GM21367 (cell line): ENCODE measurements at regions not wholly inside any gene's neighbourhood (a gene's known extent, or its start where the extent isn't known, plus 50 kb on each side); places are given as distances from the start of the nearest gene placed in this dataset.

ENCODE experiments used
- ATAC-seq: cut with Tn5 transposase; IDR thresholded peaks from one replicate; pipeline ENCODE4 v1.9.1; 2021; ENCODE audit not compliant: unreplicated experiment

DNA sequence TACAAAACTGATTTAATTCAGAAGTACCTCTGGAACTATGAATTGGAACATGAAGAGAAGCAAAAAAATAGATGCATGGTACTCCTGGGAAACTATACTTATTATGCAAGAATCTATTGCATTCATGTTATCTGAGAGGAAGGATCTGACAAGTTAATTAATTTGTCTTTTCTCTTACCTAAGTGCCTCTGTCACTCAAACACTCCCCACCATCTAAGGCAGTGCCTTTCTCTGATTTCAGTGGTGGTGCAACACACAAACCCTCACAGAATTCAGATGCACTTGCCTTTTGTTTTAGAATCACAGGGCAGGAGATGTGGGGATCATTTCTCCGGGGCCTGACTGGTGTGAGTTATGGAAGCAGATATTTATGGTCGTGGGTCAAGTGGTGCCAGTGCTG is 52.5 kb upstream of the C9orf72 start:
- no peak for ATAC-seq

DNA sequence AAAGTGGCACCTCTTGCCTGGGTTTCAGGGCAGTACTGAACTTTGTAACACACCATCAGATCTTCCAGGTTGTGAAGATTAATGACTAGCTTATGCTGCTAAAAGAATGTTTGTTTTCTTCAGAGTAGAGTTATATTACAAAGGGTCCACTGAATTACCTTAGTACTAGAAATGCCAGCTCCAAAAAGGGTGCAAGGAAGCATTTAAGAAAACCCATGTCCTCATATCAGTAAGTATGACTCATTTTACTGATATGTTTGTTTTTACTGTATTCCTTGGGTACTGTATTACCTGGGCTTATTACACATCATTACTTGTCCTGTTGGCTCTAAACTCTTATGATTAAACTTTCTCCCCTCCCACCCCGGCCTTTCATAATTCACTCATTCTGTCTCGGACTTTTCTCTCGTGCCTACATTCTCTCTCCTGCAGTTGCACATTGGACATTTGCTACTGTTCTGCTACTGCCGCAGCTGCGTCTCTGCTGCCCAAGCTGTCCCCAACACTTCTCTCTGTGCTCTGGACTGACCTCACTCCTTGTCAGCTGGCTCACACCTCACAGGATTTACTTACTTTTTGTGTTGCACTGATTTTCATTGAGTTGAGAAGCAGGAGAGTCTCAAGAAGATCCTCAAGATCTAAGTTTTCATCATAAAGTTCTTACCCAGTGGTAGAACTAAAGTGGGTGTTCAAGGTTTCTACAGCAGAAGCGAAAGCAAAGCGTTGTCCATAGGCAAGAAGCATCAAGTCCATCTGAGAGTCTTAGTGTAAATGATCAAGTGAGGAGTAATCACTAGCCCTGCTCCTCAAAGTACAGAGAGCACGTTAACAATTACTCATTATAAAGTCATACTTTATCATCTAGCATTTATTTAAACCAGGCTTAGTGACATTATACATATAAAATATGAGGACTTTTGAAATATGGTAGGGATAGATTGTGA is 53.2 kb upstream of the C9orf72 start:
- no peak for ATAC-seq

DNA sequence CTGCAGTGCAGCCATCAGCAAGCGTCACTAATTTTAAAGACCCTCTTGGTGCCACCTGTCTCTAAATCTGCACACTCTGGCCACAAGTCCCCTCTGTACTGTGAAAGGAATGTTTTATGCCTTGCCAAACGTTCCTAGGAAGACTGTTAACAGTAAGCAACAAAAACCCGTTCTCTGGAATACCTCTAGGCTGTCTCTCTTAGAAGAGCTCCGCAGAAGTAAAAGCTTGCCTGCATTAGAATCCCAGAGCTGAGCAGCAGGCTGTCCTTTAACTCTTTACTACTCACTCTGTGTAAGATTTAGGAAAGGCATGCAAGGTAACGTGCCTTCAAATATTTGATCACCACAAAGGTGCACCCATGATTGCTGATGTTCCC is 53.9 kb upstream of the C9orf72 start:
- no peak for ATAC-seq

DNA sequence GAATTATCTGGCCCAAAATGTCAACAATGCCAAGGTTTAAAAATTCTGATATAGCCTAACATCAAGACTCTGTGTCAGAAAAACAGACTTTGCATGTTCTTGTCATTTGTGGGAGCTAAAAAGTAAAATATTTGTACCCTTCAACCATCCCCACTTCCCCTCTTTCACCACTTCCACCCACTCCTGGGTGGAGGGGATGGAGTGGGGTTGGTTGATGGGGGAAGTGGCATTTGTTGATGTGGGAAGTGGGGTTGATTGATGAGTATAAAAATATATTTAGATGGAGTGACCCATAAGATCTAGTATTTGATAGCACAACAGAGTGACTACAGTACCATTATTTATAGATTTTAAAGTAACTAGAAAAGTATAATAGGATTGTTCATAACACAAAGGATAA is 55.0 kb upstream of the C9orf72 start:
- no peak for ATAC-seq

DNA sequence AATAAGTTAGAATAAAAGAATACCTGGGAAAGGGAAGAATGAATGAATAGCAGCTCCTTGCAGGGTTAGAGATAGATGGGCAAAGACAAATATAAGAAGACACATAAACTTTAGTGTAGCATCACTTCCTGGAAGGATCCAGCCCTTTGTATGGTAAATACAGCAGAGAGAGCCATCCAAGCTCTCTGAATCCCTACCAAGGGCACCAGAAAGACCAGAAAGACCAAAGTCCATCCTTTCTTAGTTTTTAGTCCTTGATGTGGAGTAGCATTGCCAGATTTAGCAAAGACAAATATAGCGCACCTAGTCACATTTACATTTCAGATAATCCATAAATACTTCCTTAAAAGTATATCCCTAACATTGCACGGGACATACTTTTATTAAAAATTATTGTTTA is 56.1 kb upstream of the C9orf72 start:
- no peak for ATAC-seq

DNA sequence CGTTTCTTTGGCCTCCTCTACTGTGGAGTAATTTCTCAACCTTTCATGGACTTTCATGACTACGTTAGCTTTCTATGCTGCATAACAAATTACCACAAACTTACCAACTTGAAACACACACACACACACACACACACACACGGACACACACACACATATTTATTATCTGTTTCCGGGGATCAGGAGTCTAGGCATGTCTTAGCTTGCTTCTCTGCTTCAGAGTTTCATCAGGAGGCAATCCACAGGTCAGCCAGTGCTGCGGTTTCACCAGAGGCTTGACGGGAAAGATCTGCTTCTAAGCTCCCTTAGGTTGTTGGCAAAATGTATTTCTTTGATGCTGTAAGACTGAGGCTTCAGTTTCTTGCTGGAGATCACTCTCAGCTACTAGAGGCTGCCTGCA is 59.0 kb upstream of the C9orf72 start:
- no peak for ATAC-seq

DNA sequence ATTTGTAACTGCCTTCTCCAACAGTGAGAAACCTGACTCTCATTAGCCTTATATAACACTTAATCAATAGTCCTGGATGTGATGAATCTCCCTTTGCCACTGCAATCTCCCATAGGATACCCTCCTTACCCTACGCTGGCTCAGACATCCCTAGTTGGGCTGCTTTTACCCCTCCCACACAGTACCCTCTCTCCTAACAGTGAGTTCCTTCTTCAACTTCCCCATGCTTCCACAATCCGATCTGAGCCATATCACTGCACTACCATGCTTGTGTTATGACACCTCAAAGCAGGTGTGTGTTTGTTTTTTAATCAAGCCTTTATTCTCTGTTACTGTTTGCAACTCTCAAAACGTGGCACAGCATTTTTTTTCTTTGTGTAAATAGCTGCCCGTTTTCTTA is 60.5 kb upstream of the C9orf72 start:
- no peak for ATAC-seq

DNA sequence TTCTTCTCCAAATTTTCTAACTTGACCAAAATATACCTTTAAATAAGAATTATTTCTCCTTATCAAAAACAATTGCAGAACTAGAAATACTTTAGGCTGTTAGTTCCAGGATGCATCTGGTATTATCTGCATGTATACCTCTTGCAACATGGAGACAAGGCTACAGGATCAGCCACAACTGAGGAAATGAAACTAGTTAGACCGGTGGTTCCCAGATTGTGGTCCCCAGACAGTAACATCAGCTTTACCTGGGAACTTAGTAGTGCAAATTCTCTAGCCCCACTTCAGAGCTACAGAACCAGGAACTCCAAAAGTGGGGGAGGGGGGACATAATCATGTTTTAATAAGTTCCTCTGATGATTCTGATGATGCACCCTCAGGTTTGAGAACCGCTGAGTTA is 61.6 kb upstream of the C9orf72 start:
- ATAC-seq: peak; percentile 47

DNA sequence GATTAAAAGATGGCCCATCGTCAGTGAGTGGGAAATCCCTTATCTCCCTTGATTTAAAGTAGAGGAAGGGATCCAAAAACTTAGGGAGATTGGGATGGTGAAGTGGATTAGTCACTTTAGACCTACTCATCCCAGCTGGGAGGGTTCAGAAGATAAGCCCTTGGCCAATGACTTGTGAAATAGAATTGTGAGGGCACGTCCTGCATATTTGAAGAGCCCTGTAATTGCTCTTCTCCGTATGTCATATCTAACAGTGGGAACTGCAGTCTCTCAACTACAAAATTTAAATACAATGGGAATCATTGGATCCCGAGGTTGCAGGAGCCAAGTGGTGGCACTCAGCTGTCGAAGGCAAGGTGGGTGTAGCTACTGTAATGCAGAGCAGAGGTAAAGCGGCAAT is 65.4 kb upstream of the C9orf72 start:
- ATAC-seq: no peak

DNA sequence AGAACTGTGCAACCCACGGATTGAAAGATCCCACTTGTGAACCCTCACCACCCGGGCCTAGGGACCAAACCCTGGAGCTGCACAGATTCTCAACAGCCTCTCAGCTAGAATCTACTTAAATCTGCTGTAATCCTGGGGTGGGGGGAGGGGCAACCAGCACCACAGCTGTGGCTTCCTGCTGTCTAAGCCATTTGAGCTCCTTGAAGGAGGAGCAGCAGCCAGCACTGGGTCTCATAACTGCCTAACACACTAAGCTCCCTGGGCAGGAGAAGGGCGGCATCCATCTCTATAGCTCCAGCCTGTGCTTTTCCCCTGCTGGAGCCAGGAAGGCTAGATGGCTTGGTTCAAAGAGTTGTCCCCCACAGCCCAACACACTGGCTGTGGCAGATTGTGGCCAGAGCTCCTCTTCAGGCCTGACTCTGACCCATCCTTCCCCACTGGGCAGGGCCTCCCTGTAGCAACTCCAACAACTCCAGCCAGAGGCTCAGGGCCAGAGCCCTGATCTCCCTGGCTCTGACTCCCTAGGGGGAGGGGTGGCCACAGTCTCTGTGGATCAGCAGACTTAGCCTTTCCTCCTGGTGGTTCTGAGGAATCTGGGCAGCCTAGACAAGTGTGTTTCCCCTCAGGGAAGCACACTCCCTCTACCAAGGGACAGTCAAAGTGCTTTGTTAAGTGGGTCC is 72.0 kb upstream of the C9orf72 start:
- ATAC-seq: no peak

DNA sequence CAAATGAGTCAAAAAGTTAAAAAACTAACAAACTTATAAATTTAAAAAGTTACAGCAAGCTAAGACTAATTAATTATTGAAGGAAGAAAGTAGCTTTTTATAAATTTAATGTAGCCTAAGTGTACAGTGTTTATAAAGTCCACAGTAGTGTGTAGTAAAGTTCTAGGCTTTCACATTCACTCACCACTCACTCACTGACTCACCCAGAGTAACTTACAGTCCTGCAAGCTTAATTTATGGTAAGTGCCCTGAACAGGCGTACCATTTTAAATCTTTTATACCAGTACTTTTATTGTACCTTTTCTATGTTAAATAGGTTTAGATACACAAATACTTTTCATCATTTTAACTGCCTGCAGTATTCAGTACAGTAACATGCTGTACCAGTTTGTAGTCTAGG is 80.0 kb upstream of the C9orf72 start:
- ATAC-seq: no peak

DNA sequence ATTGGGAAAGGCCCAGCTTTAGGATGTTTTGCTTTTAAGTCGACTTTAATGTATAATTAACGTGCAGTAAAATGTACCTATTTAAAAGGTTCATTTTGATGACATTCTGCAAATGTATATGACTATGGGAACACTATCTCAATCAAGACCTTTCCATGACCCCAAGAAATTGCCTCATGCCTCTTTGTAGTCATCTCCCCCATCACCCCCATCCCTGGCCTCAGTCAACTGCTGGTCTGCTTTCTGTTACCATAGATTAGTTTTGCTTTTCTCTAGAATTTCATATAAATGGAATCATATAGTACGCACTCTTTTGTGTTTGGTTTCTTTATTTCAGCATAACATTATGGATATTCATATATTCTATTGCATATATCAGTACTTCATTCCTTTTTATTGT is 80.7 kb upstream of the C9orf72 start:
- ATAC-seq: no peak

DNA sequence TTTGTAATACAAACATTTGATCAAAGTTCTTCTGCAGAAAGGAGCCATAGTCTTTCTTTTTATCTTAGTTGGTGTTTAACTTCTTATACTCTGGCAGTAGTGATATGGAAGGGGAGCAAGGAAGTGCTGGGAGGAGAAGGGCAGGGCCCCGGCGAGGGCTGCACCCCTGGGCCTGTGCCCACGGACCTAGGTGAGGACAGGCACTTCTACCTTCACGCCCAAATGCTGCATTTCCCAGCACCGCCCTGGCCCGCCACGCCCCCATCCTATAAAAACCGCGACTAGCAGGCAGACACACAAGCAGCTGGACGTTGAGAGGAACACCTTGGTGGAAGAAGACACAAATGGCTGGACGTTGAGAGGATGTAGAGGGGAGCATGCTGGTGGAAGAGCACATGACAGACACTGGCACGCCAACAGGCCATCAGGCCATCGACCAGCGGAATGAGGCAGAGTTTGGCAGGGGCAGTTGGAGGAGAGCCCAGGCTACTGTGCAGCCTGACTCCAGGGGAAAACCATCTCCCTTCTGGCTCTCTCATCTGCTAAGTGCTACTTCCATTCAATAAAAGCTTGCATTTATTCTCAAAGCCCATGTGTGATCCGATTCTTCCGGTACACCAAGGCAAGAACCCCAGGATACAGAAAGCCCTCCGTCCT is 81.5 kb upstream of the C9orf72 start:
- no peak for ATAC-seq

DNA sequence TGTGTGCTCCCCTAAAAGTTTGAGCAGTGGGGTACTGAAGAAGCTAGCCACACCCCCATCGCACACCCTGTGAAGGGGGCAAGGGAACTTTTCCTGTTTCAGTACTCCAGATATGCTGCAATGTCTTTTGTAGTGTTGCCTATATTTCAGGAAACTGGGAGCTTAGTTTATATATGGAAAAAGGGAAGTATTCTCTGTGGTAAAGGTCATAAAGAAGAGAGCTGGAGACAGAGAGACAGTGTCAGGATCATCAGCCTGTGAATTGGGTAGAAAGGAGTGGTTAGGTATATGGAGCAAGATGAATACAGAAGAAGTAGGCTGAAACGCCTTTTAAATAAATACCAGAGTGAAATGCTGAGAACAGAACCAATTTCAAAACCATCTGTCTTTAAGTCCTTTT is 82.2 kb upstream of the C9orf72 start:
- no peak for ATAC-seq

DNA sequence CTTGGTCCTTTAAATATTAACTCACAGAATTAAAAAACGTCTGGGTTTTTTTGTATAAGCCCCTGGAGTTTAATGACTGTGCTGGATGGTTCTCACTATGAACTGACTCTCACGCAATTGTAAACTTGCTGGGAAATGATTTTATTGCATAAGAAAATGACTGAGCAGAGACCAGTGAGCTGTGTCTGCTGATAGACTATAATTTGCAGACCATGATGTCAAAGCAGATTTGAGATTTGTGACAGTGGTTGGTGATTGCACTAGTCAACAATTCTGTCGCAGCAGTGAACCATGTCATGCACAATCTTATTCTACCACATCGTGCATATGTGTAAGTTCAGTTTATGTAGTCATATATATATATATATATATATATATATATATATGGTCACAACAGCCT is 85.7 kb upstream of the C9orf72 start:
- no peak for ATAC-seq

DNA sequence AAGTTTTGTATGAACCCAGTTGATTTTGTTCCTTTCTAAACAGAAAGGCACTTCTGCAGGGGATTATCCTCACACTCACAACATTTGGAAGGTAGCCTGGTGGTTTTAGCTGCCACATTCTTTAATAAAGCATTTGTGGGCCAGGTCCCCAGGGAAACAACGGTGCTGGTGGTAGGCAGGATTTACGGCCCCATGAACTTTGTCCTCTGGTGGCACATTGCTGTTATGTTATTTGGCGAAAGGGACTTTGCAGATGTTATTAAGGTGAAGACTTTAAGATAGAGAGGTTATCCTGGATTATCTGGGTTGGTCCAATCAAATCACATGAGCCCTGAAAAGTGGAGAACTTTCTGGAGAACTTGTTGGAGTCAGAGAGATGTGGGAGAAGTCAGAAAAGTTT is 86.3 kb upstream of the C9orf72 start:
- no peak for ATAC-seq

DNA sequence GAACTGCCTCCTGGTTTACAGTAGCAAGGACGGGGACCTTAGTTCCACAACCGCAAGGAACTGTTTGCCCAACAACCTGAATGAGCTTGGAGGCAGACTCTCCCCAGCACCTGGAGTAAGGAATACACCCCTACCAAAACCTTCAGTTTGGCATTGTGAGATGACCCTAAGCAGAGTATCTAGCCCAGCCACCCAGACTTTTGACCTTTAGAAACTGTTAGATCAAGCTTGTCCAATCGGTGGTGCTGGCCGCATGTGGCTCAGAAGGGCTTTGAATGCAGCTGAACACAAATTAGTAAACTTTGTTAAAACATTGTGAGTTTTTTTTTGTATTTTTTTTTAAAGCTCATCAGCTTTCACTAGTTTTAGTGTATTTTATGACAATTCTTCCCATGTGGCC is 86.9 kb upstream of the C9orf72 start:
- no peak for ATAC-seq

DNA sequence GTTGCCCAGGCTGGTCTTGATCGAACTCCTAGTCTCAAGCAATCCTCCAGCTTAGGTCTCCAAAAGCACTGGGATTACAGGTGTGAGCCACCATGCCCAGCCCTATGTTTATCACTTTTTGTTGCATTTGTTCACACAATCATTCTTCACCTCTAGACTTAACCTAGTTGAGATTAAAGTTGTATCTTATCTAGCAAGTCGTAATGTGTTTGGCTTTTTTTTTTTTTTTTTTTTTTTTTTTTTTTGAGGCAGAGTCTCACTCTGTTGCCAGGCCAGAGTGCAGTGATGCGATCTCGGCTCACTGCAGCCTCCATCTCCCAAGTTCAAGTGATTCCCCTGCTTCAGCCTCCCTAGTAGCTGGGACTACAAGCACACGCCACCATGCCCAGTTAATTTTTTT is 90.2 kb upstream of the C9orf72 start:
- no peak for ATAC-seq

DNA sequence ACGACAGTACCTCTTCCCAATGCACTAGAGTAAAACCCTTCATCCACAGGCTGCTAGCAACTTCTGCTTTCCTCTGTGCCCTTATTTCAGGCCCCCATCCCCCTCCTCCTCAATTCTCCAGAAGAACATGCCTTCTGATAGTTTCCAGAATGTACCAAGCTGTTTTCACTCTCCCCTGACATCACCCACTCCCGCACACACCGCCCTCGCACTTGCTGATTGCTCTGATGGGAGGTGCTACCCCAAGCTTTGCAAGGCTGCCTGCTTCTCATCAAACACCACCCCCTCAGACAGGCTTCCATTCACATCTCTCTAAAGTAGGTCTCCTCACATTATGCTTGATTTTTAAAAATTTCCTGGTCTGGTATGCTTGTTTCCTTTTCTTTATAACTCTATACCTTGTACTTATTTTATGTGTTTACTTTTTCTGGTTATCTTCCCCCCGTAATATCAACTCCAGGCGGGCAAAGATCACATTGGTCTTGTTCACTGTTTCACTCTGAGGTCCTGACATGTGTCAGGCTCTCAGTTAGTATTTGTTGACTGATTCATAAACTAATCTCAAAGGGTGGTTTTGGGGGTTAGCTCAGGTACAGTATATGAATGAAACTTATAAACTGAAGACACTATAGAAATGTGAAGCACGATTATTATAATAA is 91.0 kb upstream of the C9orf72 start:
- ATAC-seq: no peak

DNA sequence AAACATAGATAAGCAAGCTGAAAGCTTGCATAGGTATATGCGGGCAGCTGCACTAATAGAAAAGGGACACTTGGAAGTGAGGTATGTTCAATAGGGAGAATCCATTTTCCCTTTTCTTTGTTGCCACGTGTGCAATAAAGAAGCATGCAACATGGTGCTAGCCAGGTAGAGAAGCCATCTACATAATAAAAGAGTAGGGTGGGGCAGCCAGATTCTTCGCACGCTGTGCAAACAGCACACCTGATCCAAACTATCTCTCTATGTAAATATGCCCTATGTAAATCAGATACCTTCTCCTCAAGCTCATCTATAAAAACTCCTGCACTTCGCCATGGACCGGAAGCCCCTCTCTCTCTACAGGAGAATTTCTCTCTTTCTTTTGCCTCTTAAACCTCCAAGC is 91.9 kb upstream of the C9orf72 start:
- no peak for ATAC-seq

DNA sequence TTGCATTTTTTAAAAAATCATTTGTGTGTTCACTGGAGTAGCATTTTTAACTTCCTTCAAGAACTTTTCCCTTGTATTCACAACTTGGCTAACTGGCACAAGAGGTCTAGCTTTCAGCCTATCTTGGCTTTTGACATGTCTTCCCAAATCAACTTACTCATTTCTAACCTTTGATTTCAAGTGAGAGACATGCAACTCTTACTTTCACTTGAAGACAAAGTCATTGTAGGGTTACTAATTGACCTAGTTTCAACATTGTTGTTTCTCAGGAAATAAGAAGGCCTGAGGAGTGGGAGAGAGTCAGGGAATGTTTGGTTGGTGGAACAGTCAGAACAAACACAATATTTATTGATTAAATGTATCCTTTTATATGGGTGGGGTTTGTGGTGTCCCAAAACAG is 95.0 kb upstream of the C9orf72 start:
- no peak for ATAC-seq

DNA sequence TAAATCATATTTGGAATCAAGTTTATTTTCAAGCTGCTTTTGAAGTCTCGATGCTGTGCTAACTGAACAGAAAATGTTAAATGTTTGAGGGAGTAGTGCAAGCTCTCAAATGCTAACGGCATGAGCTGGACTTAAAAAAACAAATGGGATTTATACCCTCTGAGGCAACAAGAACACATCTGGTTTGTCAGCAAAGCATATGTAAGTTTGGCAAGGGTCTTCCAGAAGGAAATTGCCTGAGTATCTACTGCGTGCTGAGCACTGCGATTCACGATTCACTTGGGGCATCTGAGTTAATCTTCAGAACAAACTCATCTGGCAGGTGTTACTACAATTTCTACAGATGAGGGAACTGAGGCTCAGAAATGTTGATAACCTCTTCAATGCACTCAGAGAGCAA is 98.4 kb upstream of the C9orf72 start:
- no peak for ATAC-seq
